Neuronal stem cell (in vitro differentiated cells): ENCODE measurements at regions not wholly inside any gene's neighbourhood (a gene's known extent, or its start where the extent isn't known, plus 50 kb on each side); places are given as distances from the start of the nearest gene placed in this dataset.

Experiments
- DNase-seq: peaks from one replicate; pipeline ENCODE4 v3.0.0-alpha.2; 2013; ENCODE audit warnings: low spot score
- H2AFZ ChIP-seq: one replicate; pipeline ENCODE4 v1.6.1; 2013; ENCODE audit warnings: mild to moderate bottlenecking, low read length, inconsistent platforms
- H2AK5ac ChIP-seq: 2 replicates; pipeline ENCODE4 v1.6.1; 2013; ENCODE audit warnings: low read depth, mild to moderate bottlenecking, inconsistent platforms, low read length, moderate library complexity, mixed read lengths
- H2BK120ac ChIP-seq: 2 replicates; pipeline ENCODE4 v1.6.1; 2013; ENCODE audit warnings: low read depth, mild to moderate bottlenecking, inconsistent platforms, low read length, moderate library complexity, mixed read lengths
- H2BK12ac ChIP-seq: one replicate; pipeline ENCODE4 v1.6.1; 2013; ENCODE audit warnings: low read length, inconsistent platforms
- H2BK15ac ChIP-seq: 2 replicates; pipeline ENCODE4 v1.6.1; 2013; ENCODE audit warnings: mild to moderate bottlenecking, low read length, inconsistent platforms, mixed read lengths
- H2BK5ac ChIP-seq: one replicate; pipeline ENCODE4 v1.6.1; 2013; ENCODE audit warnings: inconsistent platforms, mild to moderate bottlenecking, low read length, moderate library complexity
- H3K14ac ChIP-seq: one replicate; pipeline ENCODE4 v1.6.1; 2013; ENCODE audit warnings: low read length, inconsistent platforms
- H3K18ac ChIP-seq: 2 replicates; pipeline ENCODE4 v1.6.1; 2013; ENCODE audit warnings: low read length, inconsistent platforms
- H3K23ac ChIP-seq: 2 replicates; pipeline ENCODE4 v1.6.1; 2013; ENCODE audit warnings: low read depth, mild to moderate bottlenecking, mixed read lengths, low read length, inconsistent platforms; ENCODE audit not compliant: poor library complexity
- H3K27ac ChIP-seq: replicated peaks from 3 replicates; pipeline ENCODE4 v1.5.1; 2013; ENCODE audit warnings: low read length, inconsistent platforms
- H3K27me3 ChIP-seq, 3 experiments: 2 replicates each; pipeline ENCODE4 v1.6.1; 2013; ENCODE audit warnings: low read length in 3 of 3, mild to moderate bottlenecking in 2 of 3, inconsistent platforms in 1 of 3, low read depth in 1 of 3, mixed read lengths in 1 of 3, moderate library complexity in 1 of 3; ENCODE audit not compliant: control insufficient read depth in 3 of 3, insufficient read depth in 3 of 3
- H3K36me3 ChIP-seq, 2 donors: replicated peaks in 1 of 2; 2 replicates each; pipeline ENCODE4 v1.6.1; 2013; ENCODE audit warnings: low read length in 2 of 2; ENCODE audit not compliant: control insufficient read depth in 2 of 2, insufficient read depth in 2 of 2
- H3K4ac ChIP-seq: 2 replicates; pipeline ENCODE4 v1.6.1; 2013; ENCODE audit warnings: inconsistent platforms, mild to moderate bottlenecking, low read length, moderate library complexity
- H3K4me1 ChIP-seq, 2 donors: 1 replicate in 1 of 2; 2 replicates in 1 of 2; pipeline ENCODE4 v1.6.1; 2013; ENCODE audit warnings: low read length in 2 of 2, low read depth in 1 of 2; ENCODE audit not compliant: control insufficient read depth in 2 of 2, insufficient read depth in 1 of 2
- H3K4me2 ChIP-seq: one replicate; pipeline ENCODE4 v1.6.1; 2013; ENCODE audit warnings: mild to moderate bottlenecking, low read length, inconsistent platforms; ENCODE audit not compliant: insufficient read depth, poor library complexity, severe bottlenecking
- H3K4me3 ChIP-seq, 2 donors: 2 replicates each; pipeline ENCODE4 v1.5.1; 2013; ENCODE audit warnings: low read length in 2 of 2, mild to moderate bottlenecking in 2 of 2, inconsistent platforms in 1 of 2, moderate library complexity in 1 of 2
- H3K79me1 ChIP-seq: one replicate; pipeline ENCODE4 v1.6.1; 2013; ENCODE audit warnings: low read depth, mild to moderate bottlenecking, inconsistent platforms, low read length, moderate library complexity
- H3K9ac ChIP-seq: one replicate; pipeline ENCODE4 v1.6.1; 2013; ENCODE audit warnings: mild to moderate bottlenecking, low read depth, low read length, inconsistent platforms; ENCODE audit not compliant: poor library complexity
- H3K9me3 ChIP-seq, 2 donors: replicated peaks in 1 of 2; 2 replicates each; pipeline versions ENCODE3 to v1.6.1; 2013; ENCODE audit warnings: low read length in 2 of 2, mild to moderate bottlenecking in 2 of 2, inconsistent platforms in 1 of 2, low read depth in 1 of 2, mixed read lengths in 1 of 2, moderate library complexity in 1 of 2; ENCODE audit not compliant: control insufficient read depth in 2 of 2, insufficient read depth in 1 of 2
- H4K8ac ChIP-seq: one replicate; pipeline ENCODE4 v1.6.1; 2013; ENCODE audit warnings: low read depth, mild to moderate bottlenecking, inconsistent platforms, low read length, moderate library complexity
- H4K91ac ChIP-seq: one replicate; pipeline ENCODE4 v1.6.1; 2013; ENCODE audit warnings: low read length, low read depth, mild to moderate bottlenecking, inconsistent platforms; ENCODE audit not compliant: poor library complexity
- WGBS, 2 donors: extraction: QIAGEN DNeasy Blood & Tissue Kit; methylation state at CpG; one replicate each; pipeline ENCODE4 v1.1.7; 2013; ENCODE audit warnings: missing lambda C conversion rate in 2 of 2, mixed read lengths in 1 of 2; ENCODE audit not compliant: insufficient read length in 2 of 2, insufficient replicate concordance in 1 of 2; ENCODE audit errors: extremely low coverage in 2 of 2; 5-methylcytosine and 5-hydroxymethylcytosine counted together

GRCh38 chr18:76584414-76585310 is 89.6 kb upstream of the ZNF516 start:
- Histone ChIP-seq H3K9ac (no peak overlapping the region), H2AK5ac (no peak overlapping the region), H2AFZ (no peak overlapping the region), H2BK15ac (no peak overlapping the region), H2BK5ac (no peak overlapping the region), H3K14ac (no peak overlapping the region), H4K91ac (no peak overlapping the region), H3K4me1 (peaks cover 7 to 11% of the 10 kb centered on the region in 2 donors), H3K4me2 (no peak overlapping the region), H3K4me3 (no peak overlapping the region), H3K9me3 (peaks cover 0 to 7% of the 10 kb centered on the region in 2 donors), H3K4ac (no peak overlapping the region), H2BK12ac (no peak overlapping the region), H3K36me3 (peaks cover 0 to 2% of the 10 kb centered on the region in 2 donors), H3K18ac (no peak overlapping the region), H3K23ac (no peak overlapping the region), H2BK120ac (no peak overlapping the region), H3K79me1 (peaks cover 2% of the 10 kb centered on the region), H4K8ac (no peak overlapping the region), H3K27ac (no peak overlapping the region), H3K27me3 (peaks cover 0 to 18% (median 0%) of the 10 kb centered on the region in 3 experiments)
- no CpG with 5 or more reads among the region's 18 CpGs for WGBS, 2 donors
- DNase-seq: no peak

DNA sequence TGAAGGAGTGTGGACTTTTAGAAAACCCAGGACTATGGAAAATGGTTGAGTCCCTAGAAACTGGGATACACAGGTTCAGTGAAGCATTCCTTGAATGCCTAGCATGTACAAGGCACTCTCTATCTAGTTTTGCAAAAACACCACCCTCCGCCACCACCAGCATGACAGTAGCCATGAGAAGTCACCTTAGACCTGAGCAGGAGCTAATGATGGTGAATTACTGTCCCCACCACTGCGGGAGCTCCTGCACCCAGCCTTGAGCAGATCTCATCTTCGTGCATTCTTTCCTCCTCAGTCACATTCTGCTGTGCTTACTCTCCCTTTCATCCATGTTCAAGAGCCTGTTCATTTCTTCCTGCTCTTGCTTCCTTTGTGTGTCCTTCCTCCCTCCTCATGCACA is 86.2 kb upstream of the ZNF516 start:
- DNase-seq: no peak
- Histone ChIP-seq H3K4ac (no peak overlapping the region), H3K36me3 (no peaks in the 10 kb centered on the region), H3K27ac (no peak overlapping the region), H2BK15ac (no peak overlapping the region), H3K79me1 (no peaks in the 10 kb centered on the region), H2BK120ac (no peak overlapping the region), H3K4me1 (peaks cover 0 to 2% of the 10 kb centered on the region in 2 donors), H4K8ac (no peak overlapping the region), H2AFZ (no peak overlapping the region), H3K4me3 (no peak overlapping the region), H2BK12ac (no peak overlapping the region), H3K9ac (no peak overlapping the region), H3K18ac (no peak overlapping the region), H3K23ac (no peak overlapping the region), H2AK5ac (no peak overlapping the region), H3K14ac (no peak overlapping the region), H4K91ac (no peak overlapping the region), H3K9me3 (peaks cover 0 to 2% of the 10 kb centered on the region in 2 donors), H3K27me3 (peaks cover 0 to 32% (median 7%) of the 10 kb centered on the region in 3 experiments), H3K4me2 (no peak overlapping the region), H2BK5ac (no peak overlapping the region)
- no CpG with 5 or more reads among the region's 3 CpGs for WGBS, 2 donors

DNA sequence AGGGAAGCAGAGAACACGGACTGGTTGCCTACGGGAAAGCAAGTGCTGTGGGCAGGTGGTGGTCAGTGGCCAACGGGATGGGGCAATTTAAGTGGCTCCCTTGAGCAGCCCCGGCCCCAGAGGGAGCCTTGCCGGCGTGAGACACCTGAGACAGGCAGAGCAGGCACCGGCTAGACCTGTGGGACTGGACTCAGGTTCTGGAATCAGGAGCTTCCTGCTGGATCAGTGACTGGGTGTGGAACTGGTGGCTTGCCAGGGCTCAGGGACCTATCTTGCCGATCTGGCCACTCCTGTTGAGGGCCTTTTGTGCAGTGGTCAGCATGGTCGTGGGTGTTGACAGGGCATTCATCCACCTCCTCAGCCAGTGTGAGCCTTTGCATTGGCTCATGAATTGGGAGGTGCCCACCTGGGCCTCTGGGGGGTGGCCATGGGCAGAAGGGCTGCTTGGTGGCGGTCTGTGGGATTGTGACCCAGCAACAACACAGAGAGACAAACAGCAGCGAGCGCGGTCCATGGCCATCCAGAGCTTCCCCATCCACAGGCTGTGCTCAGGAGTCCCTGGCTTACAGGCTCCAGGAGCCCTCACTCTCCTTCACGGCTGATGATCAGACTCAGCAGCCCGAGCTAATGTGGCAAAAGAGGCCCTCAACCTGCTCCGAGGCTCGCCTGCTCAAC is 85.4 kb upstream of the ZNF516 start:
- Histone ChIP-seq H2BK120ac (peak overlapping the region; percentile 4), H3K23ac (peak overlapping the region; percentile 32), H3K27ac (no peak overlapping the region), H3K4me2 (no peak overlapping the region), H2BK5ac (no peak overlapping the region), H3K4ac (no peak overlapping the region), H3K79me1 (no peaks in the 10 kb centered on the region), H4K91ac (no peak overlapping the region), H2BK15ac (no peak overlapping the region), H3K4me1 (peaks cover 0 to 2% of the 10 kb centered on the region in 2 donors), H3K9ac (no peak overlapping the region), H2AK5ac (peak overlapping the region; percentile 54), H3K9me3 (peaks cover 0 to 2% of the 10 kb centered on the region in 2 donors), H3K36me3 (no peaks in the 10 kb centered on the region), H4K8ac (no peak overlapping the region), H3K27me3 (peaks cover 0 to 32% (median 7%) of the 10 kb centered on the region in 3 experiments), H3K18ac (peak overlapping the region; percentile 63), H2BK12ac (no peak overlapping the region), H2AFZ (no peak overlapping the region), H3K4me3 (peak overlapping the region in 1 of 2 donors; percentile 9), H3K14ac (no peak overlapping the region)
- WGBS, 2 donors: no CpG with 5 or more reads among the region's 17 CpGs
- no peak for DNase-seq

DNA sequence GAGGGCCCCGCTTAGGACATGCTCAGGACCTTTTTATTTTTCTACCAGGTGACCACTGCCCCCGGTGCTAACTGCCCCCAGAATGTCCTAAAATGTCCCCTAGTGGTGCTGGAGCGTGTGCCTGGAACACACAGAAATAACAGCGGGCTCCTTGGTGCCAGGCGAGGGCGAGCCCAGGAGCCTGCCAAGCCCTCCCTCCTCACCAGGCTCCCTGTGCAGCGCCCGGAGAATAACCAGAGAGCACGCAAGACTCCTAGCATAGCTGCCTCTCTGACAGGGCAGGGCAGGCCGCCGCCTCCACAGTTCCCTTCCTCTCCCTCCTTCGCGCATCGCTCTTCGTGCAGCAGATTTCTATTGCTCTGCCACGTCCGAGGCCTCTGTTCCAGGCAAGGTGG is 84.3 kb upstream of the ZNF516 start:
- Histone ChIP-seq H3K4ac (no peak overlapping the region), H3K4me3 (peak overlapping the region in 1 of 2 donors; percentile 14), H3K18ac (no peak overlapping the region), H2BK12ac (no peak overlapping the region), H3K9me3 (peaks cover 0 to 2% of the 10 kb centered on the region in 2 donors), H4K91ac (no peak overlapping the region), H3K4me1 (peaks cover 0 to 2% of the 10 kb centered on the region in 2 donors), H3K27me3 (peaks cover 0 to 32% (median 7%) of the 10 kb centered on the region in 3 experiments), H2AK5ac (no peak overlapping the region), H2BK15ac (no peak overlapping the region), H4K8ac (no peak overlapping the region), H3K9ac (no peak overlapping the region), H3K36me3 (no peaks in the 10 kb centered on the region), H3K79me1 (no peaks in the 10 kb centered on the region), H3K27ac (no peak overlapping the region), H3K23ac (no peak overlapping the region), H2BK5ac (no peak overlapping the region), H3K4me2 (no peak overlapping the region), H2AFZ (no peak overlapping the region), H3K14ac (no peak overlapping the region), H2BK120ac (no peak overlapping the region)
- no CpG with 5 or more reads among the region's 17 CpGs for WGBS, 2 donors
- DNase-seq: no peak
